ENCODE measurements at regions not wholly inside any gene's neighbourhood (a gene's known extent, or its start where the extent isn't known, plus 50 kb on each side); places are given as distances from the start of the nearest gene placed in this dataset.
"Not testable (repeated sequence)": the region's sequence is repeated elsewhere in the genome, so short reads cannot be mapped to it uniquely, and the experiment has no call there.

DNA sequence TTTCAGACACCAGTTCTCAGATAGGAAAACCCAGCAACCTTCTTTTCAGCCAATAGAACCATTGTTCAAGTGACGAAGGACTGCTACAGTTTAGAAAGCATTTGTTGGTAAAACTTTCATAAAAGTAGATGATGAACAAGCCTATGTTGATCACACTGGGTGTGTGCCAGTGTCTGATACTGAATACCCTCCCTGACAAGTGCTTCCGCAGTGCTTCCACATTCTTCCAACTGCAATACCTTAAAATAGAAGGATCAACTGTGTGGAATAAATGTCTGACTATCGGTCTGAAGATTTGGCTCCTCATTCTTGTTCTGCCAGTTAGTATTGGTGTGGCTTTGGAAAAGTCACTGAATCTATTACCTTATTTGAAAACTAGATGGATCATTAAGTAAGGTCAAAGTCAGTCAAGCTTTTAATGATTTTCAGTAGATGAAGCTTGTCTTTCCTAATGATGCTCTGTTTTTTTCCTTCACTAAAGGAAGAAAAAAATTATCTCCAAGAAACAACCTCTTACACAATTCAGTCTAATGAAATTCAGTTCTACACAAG lies 479.4 kb upstream of the CBLB start:
- no peak for DNase-seq (ENCODE audit: low read depth)

DNA sequence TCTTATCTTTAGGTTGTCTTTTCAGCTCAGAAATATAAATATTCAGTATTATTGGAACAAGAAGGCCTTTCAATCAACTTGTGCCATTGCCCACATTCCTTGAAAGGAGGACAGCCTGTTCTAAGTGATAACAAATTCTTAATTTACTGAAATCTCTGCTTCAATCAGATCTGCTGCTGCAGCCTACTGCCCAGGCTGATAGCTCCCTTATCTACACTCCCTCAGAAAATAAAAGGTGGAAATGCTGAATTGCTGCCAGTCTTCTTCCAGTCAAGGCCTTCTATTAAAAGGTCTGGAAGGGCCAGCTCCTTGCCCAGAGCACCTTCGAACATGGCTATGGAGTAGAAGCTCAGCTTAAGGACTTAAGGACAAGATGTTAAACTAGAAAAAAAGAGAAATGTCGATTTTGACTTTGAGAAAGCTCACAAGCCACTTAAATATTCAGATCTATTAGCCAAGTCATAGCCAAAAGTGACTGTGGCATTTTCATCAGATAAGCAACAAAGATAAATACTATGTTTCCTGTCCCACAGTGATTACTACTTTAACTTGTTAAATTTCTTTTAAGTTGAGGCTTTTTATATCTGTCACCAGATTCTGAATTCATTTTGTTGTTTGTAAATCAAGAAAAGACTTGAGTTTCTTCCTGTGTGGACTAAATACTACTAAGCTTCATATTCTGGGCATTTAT lies 480.5 kb upstream of the CBLB start:
- no peak for DNase-seq (ENCODE audit: low read depth)

DNA sequence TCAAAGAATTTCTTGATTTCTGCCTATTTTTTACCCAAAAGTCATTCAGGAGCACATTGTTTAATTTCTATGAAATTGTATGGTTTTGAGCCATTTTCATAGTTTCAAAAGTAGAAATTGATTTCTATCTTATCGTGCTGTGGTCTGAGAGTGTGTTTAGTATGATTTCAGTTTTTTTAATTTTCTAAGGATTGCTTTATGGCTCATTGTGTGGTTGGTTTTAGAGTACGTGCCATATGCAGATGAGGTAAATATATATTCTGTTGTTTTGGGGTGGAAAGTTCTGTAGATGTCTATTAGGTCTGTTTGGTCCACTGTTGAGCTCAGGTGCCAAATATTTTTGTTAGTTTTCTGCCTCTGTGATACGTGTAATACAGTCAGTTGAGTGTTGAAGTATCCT lies 487.1 kb upstream of the CBLB start:
- no peak for DNase-seq (ENCODE audit: low read depth)

DNA sequence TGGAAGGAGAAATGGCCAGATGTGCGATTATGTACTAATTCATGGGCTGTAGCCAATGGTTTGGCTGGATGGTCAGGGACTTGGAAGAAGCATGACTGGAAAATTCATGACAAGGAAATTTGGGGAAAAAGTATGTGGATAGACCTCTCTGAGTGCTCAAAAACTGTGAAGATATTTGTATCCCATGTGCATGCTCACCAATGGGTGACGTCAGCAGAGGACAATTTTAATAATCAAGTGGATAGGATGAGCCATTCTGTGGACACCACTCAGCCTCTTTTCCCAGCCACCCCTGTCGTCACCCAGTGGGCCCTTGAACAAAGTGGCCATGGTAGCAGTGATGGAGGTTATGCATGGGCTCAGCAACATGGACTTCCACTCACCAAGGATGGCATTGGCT lies 490.9 kb upstream of the CBLB start:
- DNase-seq (ENCODE audit: low read depth): no peak

DNA sequence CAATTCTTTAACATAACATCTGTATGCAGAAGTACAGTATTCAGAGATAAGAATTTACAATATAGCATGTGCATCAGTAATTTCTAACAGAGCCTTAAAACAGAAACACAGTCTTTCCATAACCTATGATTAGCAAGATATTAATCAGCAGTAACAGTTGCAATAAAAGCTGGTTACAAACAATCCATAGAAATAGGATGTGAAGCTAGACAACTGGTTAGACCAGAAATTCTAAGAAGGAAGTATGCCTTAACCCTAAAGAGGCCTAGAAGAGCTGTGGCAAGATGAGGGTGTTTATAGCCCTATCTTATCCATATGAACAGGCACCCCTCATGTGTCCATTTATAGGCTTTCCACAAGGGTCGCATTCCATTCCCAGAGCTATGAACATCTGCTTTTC lies 492.1 kb upstream of the CBLB start:
- not testable (repeated sequence) for DNase-seq (ENCODE audit: low read depth)

DNA sequence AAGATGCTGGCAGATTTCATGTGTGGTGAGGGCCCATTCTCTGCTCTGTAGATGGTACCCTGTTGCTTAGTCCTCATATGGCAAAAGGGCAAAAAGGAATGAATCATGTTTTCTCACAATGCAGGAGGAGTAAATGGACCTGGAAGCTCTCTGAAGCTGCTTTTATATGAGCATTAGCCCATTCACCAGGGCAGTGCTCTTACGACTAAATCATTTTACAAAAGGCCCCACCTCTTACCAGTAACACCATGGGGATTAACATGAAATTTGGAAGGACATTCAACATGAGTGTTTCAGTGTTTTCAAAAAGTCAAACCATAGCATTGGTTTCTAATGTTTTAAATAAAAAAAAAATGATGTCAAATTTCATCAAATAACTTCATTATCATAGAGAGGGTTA lies 495.7 kb upstream of the CBLB start:
- DNase-seq (ENCODE audit: low read depth): no peak

DNA sequence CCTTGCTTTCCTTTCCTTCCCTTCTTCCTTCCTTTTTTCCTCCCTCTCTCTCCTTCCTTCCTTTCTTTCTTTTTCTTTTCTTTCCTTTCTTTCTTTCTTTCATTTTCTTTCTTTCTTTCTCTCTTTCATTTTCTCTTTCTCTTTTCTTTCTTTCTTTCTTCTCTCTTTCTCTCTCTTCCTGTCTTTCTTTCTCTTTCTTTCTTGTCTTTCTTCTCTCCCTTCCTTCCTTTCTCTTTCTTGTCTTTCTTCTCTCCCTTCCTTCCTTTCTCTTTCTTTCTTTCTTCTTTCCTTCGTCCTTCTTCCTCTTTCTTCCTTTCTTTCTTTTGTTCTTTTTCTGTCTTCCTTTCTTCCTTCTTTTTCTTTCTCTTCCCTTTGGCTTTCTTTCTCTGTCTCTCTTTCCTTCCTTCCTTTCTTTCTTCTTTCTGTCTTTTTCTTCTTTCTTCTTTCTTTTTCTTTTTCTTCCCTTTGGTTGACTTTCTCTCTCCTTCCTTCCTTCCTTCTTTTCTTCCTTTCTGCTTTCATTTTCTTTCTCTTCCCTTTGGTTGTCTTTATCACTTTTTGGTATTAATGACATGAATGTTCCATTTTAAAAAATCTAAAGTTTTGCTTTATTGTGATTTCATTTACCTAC lies 496.4 kb upstream of the CBLB start:
- DNase-seq (ENCODE audit: low read depth): no peak

DNA sequence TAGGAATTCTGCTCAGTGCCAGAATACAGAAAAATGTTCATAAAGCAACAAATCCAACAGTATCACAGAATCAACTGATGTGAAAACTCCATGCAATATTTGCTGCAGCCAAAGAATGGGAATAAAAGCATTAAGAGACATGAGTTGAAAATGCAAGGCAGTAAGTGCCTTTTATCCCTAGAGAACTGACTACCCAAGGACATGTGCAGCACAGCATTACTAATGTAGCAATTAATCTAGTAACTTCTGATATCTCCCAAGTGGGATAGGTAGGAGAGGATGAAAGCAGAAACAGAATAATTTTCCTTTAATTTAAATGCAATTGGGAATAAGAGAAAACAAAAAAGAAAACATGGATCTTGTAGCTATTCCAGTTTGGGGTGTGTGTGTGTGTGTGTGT lies 497.5 kb upstream of the CBLB start:
- no peak for DNase-seq (ENCODE audit: low read depth)

DNA sequence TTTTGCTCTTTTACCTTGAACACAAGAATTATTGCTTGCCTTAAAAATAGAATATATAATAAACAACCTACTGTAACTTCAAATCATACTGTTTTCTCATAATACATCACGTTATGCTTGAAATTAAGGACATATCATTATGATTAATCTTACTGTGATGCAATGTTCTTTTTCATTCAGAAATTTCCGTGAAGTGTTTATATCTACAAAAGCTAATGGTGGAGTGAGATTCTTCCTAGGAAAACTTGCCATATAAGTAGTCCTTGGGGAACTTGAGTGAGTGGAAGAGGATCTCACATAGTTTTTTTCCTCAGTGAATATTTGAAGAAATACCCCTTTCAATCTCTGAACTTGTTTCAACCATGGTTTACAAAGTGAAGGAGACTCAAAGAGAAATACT lies 498.7 kb upstream of the CBLB start:
- DNase-seq (ENCODE audit: low read depth): no peak

DNA sequence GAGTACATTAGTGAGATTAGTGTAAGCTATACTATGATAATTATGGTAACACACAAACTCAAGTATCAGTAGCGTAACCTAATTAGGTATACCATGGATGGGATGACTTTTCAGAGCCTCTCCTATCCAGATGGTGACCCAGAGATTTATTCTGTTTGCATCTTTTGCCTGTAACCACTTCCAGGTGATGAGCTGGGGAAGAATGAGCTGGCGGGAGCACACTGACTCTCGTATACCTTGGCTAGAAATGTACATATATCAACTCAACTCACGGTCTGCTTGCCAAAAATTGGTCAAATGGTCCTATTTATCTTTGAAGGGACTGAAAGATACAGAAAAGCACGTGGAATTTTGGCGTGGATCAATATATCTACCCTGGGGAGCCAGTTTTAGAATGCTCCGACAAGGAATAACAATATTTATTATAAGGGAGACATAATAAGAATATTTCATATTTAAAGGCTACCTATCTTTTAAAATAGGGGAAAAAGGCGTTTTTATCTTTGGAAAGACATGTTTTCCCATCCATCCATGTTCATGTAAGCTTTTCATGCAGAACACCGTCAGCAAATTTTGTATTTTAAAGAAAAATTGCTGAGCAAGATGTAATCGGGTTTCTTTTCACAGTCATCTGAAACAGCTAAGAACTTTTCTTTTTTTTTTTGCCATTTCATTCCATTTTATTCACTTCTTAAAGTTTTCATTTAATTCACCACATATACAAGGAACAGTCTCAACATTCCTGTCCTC lies 502.6 kb upstream of the CBLB start:
- no peak for DNase-seq (ENCODE audit: low read depth)

DNA sequence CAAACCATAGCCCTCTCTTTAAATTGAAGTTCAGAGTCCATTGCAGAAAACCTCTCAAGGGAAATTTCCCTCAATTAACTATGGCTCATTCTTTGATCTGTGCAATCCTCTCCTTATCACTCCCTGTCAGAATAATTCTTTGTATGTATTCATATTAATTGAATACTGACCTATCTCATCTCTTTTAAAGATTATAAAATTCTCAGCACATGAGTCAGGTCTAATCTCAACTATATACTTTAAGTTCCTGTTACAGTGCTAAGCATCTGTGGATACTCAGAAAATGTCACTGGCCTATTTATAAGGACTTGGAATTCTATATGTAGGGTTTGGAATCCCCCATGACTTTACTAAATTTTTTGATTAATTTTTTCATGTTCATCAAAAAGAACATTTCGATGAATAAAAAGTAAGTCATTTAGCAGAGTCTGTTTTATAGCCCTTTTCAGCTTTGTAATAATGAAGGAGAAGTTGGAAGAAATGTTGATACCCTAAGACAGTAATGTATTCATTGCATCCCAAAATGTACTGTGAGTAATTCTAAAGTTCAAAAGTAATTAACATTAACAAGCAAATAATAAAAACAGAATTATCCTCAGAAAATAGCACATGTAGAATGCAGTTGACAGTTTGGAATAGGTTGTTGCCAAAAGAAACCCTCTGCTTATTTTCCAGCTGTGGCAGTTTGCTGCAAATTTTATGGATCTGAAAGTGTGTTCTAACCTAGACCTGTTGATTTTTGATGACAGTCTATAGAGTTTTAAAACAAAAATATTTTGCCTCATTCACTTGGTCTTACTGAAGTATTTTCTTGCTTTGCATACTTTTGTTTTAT lies 503.4 kb upstream of the CBLB start:
- no peak for DNase-seq (ENCODE audit: low read depth)

DNA sequence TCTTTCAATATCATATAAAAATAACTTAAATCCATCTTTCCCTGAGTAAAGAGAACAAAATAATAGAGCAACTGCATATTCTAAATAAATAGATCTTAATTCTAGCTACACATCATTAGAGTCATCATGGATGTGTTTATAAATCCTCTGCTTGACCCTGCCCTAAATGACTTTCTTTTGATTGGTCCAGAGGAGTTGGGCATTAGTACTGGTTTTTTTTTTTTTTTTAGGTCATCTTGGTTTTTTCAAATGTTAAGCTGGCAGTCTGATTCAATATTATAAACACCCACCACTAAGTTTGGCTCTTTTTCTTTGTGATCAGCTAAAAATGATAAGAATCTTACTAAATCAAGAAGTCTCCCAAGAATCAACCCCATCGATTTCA lies 504.0 kb upstream of the CBLB start:
- DNase-seq (ENCODE audit: low read depth): no peak

DNA sequence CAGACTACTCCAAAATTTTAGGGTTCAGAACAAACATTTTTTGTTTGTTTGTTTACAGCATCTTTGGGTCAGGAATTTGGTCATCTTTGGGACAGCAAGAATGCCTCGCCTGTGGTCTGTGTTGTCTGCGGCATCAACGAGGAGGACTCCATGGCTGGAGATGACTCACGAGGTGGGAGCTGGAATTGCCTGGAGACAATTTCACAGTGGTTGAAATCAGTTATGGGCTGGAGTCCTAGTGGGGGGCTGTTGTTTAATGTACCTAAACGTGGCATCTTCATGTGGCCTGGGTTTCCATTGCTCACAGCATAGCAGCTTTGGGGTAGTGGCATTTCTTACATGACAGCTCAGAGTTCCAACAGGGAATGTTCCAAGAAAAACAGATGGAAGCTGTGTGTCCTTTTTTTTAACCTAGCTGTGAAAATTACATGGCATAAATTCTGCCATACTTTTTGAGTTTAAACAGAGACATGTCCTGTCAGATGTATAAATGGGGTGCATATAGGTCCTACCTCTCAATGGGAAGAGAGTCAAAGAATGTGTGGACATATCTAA lies 507.3 kb upstream of the CBLB start:
- DNase-seq (ENCODE audit: low read depth): no peak

DNA sequence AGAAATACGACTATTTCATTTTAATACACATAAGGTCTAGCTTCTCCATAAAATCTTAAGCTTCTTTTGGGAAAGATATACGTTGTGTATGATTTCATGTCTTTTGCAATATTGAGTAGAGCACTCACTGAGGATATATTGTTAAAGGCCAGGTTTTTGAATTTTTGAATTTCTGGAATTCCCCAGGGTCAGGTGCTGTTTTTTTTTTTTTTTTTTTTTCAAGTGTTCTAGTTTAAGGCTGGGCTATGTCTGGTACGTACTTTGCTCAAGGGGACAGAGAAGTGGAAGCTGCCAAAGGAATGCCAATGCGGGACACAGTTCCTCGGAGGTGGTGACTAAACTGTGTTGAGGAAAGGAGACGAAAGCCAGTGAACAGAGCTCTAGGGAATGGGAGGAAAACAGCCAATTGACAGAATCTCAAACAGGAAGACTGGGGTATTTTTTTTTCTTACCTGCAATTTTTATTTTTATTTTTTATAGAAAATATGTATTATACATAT lies 510.5 kb upstream of the CBLB start:
- no peak for DNase-seq (ENCODE audit: low read depth)

DNA sequence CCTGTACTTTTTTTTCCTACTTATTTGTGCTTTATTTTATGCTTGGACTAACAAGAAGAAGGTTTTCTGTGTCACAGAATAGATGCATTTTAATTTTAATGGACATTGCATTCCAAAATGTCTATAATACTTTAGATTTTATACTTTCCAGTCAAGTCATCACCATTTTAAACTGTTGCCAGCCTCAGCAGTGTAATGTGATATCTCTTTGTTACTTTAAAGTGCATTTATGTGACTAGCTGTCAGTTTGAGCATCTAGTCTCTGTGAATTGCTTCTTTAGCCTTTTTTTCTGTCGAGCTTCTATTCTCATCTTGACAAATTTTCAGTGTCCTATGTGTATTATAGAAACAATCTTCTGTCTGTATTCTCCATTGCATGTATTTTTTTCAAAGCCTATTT lies 511.4 kb upstream of the CBLB start:
- no peak for DNase-seq (ENCODE audit: low read depth)

DNA sequence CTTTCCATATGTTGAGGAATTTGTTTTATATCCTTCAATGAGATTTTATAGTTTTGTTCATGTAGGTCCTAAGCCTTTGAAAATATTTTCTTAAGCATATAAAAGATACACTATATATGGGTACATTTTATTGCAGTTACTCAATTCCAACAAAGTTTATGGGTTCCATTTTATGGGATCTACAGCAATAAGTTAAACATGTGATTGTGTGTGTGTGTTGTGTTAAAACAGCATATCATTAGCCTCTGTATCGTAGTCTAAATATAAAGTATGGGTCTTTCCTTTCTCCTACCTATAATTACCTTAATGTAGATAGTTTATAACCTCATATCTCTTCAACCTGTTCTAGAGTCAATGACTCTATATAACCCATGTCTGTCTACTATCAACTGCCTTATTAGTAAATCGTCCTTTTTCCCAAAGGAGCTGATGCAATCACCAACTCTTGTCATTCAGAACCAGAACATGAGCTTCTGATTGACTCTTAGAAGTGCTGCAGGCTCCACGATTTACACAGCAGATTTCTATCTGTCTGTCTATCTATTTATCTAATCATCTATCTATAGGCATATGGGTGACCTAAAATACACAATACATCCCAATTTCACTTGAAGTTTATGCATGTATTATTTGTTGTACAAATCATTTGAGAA lies 512.6 kb upstream of the CBLB start:
- no peak for DNase-seq (ENCODE audit: low read depth)

DNA sequence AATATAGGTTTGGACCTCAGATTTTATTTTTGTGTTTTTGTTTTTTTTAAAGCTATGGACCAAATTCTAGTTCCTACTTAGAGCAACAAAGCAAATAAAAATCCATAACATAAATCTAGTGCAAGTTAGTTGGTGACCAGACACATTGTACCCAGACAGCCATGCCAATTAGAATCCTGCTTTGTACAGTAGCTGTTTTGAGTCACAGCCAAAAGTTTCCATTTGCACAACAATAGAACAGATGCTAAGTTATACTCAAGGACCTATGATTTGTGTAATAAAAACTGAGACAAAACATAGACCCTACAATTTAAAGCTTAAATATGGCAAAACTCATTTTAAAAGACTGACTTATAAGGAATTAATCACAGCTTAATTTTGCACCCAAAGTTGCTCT lies 513.1 kb upstream of the CBLB start:
- no peak for DNase-seq (ENCODE audit: low read depth)

DNA sequence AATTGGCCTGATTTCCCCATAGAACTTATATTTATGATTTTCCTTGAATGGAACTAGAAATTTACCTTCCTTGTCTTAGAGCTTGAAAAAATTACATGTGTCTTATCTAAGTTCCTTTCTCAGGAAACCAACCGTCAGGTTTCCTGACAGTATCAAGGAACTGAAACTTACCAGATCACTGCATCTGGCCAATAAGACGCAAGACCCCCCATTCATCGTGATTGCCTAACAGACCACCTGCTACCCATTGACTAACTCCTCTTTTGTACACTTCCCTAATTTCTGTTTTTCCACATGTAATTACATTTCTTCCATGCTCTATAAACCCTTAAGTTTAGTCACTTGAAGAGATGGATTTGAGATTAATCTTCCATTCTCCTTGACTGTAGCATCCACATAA lies 517.2 kb upstream of the CBLB start:
- DNase-seq (ENCODE audit: low read depth): no peak

DNA sequence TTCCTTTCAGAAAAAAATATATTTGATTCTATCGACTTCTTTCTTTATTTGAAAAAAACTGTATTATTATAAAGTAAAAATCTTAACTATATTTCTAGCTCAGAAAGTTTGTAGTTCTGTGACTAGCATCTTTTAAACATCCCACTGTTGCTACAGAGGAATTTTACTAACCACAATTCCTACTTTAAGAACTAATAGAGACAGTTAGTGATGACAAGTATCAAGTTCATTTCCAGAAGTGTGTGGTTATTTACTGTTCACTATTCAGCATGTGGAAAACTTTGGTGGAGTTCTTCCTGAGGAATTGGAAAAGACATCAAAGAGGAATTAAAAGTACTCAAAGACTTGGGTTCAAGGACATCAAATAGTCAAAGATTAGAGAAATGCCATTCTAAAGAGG lies 524.1 kb upstream of the CBLB start:
- no peak for DNase-seq (ENCODE audit: low read depth)

DNA sequence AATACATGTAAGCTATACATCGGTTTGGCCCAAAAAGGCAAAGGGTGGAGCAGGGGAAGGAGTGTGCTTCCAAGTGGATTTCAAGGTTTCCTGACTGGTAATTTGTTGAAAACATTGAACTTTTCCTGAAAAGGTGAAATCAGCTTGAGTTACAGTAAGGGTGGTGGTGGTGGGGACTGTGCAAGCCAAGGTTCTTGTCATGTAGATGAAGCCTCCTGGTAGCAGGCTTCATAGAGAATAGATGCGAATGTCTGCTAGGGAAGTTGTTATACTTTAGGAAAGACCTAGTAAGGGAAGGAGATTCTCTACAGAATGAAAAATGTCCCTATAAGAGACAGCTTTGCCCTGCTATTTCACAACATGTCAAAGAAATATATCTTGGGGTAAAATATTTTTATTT lies 528.2 kb upstream of the CBLB start:
- no peak for DNase-seq (ENCODE audit: low read depth)

DNA sequence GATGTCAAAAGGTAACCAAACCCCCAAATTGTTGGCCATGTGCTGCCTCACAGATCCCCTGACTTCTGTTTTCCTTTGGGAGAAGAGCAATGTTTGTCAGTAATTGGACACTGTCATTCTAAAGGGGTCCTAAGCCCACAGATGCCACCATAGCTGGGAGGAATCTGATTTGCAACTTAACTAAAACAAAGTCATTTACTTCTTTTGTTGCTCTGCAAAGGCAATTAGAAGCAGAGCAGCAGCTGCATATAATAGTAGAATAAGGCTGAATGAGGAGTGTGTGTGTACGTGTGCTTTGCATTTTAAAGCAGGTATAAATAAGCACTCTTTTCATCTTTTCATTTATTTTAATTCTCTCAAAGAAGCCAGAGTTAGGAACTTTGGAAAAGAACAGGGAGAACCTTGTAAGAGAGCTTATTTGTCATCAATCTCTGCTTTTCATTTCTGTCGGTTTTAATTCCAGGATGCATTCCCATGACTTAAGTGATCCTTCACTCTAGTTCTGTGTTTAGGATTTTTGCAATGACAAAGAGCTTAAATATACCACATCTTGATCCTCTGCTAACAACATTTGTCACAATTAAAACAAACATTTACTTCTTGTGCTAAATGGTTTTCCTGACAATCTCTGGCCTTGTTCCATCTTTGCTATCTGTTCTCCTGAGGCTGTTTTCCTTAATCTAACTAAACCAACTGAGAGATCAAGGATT lies 530.2 kb upstream of the CBLB start:
- DNase-seq (ENCODE audit: low read depth): no peak

Measured in stimulated activated CD8-positive, alpha-beta memory T cell treated with anti-CD3 and anti-CD28 coated beads, Interleukin-15, amount 100 ng/mL, for 24 hours (primary cell).